ENCODE measurements at regions not wholly inside any gene's neighbourhood (a gene's known extent, or its start where the extent isn't known, plus 50 kb on each side); places are given as distances from the start of the nearest gene placed in this dataset.
"Not testable (repeated sequence)": the region's sequence is repeated elsewhere in the genome, so short reads cannot be mapped to it uniquely, and the experiment has no call there.

GRCh38 chr1:106389160-106389559 lies 667.3 kb upstream of the PRMT6 start:
- TF ChIP-seq CTCF, POLR2A (IDR thresholded peaks at IDR 0.05): not testable (repeated sequence)
